Activated CD8-positive, alpha-beta T cell treated with anti-CD3 and anti-CD28 coated beads, Interleukin-2, amount 10 ng/mL, durations not matched to agents 7 days and 5 days (primary cell): ENCODE measurements at regions not wholly inside any gene's neighbourhood (a gene's known extent, or its start where the extent isn't known, plus 50 kb on each side); places are given as distances from the start of the nearest gene placed in this dataset.

ENCODE experiments used
- ATAC-seq: fragments of 150-1000 bp; cut with Tn5 transposase; one replicate; pipeline ENCODE4 v1.10.0; 2021; ENCODE audit warnings: moderate library complexity
- CTCF ChIA-PET: fragments of 350-600 bp; sonication (Branson Sonifier 250); formaldehyde crosslinking; loops from one replicate; lab custom pipeline; 2021; ENCODE audit warnings: antibody characterized with exemption; lab: Charles Lee
- POLR2A ChIA-PET: fragments of 350-600 bp; sonication (Branson Sonifier 250); formaldehyde crosslinking; loops from one replicate; lab custom pipeline; 2021; ENCODE audit warnings: antibody characterized with exemption; lab: Charles Lee
- DNase-seq: peaks from one replicate; pipeline ENCODE4 v3.0.0-alpha.2; 2020
- H3K27ac Mint-ChIP-seq: one replicate; pipeline ENCODE4 v1.8.0; 2021; ENCODE audit warnings: mild to moderate bottlenecking, mixed read lengths
- H3K27me3 Mint-ChIP-seq: one replicate; pipeline ENCODE4 v1.8.0; 2021; ENCODE audit warnings: low read depth, mixed read lengths
- H3K36me3 Mint-ChIP-seq: one replicate; pipeline ENCODE4 v1.8.0; 2021; ENCODE audit warnings: low read depth, mixed read lengths
- H3K4me1 Mint-ChIP-seq: one replicate; pipeline ENCODE4 v1.8.0; 2021; ENCODE audit warnings: low read depth, mixed read lengths
- H3K4me3 Mint-ChIP-seq: one replicate; pipeline ENCODE4 v1.8.0; 2021; ENCODE audit warnings: mild to moderate bottlenecking, mixed read lengths
- H3K9me3 Mint-ChIP-seq: one replicate; pipeline ENCODE4 v1.8.0; 2022; ENCODE audit warnings: mixed read lengths; ENCODE audit not compliant: insufficient read depth

DNA sequence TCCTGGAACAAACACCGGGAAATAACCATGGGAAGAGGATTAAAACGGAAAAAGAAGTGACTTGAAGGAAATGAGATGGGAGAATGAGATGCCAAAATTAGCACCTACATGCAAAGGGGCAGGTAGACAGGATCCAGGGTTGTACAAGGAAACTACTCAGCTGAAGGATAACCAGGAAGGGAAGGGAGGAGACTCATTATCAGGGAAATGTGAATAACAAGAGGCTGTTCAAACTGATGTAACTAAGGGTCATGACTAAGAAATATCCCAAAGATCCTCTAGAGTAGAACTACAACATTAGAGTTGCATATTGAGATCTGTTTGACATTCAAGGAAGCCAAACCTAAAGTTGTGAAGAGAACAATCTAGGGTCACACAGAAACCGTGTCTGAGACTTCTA, 166.2 kb upstream of the SP8 start:
- DNase-seq (no peak), ATAC-seq (no peak)
- Mint-ChIP-seq H3K4me3 (no peak overlapping the region), H3K9me3 (no peaks in the 10 kb centered on the region), H3K4me1 (no peaks in the 10 kb centered on the region), H3K27me3 (no peaks in the 10 kb centered on the region), H3K27ac (no peak overlapping the region), H3K36me3 (no peaks in the 10 kb centered on the region)
- CTCF ChIA-PET: no interaction called here
- POLR2A ChIA-PET: no interaction called here

- Mint-ChIP-seq H3K4me1 (no peaks in the 10 kb centered on the region), H3K27ac (no peak overlapping the region), H3K36me3 (no peaks in the 10 kb centered on the region), H3K9me3 (no peaks in the 10 kb centered on the region), H3K27me3 (no peaks in the 10 kb centered on the region), H3K4me3 (no peak overlapping the region)
- ATAC-seq (no peak), DNase-seq (no peak)
- CTCF ChIA-PET: no interaction called here
- POLR2A ChIA-PET: no interaction called here
Measured at GRCh38 chr7:20954711-20955619, 168.3 kb upstream of the SP8 start.

GRCh38 chr7:20958572-20958971, 171.9 kb upstream of the SP8 start:
- Mint-ChIP-seq H3K36me3 (no peaks in the 10 kb centered on the region), H3K4me1 (no peaks in the 10 kb centered on the region), H3K27me3 (no peaks in the 10 kb centered on the region), H3K27ac (no peak overlapping the region), H3K9me3 (no peaks in the 10 kb centered on the region), H3K4me3 (no peak overlapping the region)
- ChIA-PET POLR2A (no interaction called here), CTCF (no interaction called here)
- ATAC-seq (no peak), DNase-seq (no peak)

DNA sequence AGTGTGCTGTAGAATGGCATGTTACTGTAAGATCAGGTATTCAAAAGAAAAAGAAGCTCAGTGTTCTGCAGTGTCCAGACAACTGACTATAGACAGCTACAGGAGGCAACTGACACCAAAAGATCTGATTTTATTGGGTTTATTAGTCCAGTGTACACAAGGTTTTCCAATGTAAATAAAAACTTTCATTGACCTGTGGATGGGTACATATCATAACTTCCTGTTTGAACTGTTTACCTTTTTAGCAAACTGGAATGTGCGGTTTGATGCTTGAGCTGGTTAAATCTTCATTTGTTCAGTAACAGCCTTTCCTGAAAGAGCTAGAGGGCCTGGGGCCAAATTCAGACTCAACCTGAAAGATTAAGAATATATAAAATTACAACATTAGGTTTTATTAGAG, 172.6 kb upstream of the SP8 start:
- DNase-seq (no peak), ATAC-seq (no peak)
- POLR2A ChIA-PET: no interaction called here
- Mint-ChIP-seq H3K4me1 (no peaks in the 10 kb centered on the region), H3K9me3 (no peaks in the 10 kb centered on the region), H3K27me3 (no peaks in the 10 kb centered on the region), H3K4me3 (no peak overlapping the region), H3K27ac (no peak overlapping the region), H3K36me3 (no peaks in the 10 kb centered on the region)
- CTCF ChIA-PET: interaction anchor here (0.9 kb wide), 1 partner anchor 27 kb away, joined by 3 read pairs; no protein-coding TSS in a partner anchor

DNA sequence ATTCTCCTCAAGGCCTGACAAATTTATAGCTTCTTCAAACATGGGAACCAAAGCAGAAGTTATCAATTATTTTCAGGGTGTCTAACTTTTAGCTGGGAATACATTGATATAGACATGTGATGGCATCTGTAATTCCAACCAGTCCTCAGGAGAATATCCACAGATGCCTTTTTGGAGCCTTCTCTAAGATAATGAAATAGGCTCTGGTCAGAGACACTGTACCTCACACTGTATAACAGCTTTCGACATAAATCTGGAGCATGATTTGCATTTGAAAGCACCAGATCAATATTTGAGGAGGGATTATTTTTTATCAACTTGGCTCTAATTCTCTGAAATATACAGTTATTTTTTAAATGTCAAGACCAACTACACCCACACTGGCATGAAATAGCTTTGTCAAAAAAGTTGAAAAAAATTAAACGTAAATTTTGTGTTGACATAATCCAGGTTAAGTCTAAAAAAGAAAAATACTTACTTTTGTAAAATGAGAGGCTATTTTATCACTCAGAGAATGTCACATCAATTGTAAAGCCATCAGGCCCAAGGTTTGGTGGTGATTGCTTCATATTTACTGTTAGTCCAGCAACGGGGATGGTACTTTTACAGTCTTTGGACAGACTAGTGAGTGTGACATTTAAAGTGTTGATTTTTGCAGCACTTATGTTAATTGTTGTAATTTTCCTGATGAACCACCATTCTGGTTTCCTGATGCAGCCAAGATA, 177.0 kb upstream of the SP8 start:
- Mint-ChIP-seq H3K9me3 (no peaks in the 10 kb centered on the region), H3K27ac (no peak overlapping the region), H3K4me1 (no peaks in the 10 kb centered on the region), H3K4me3 (no peak overlapping the region), H3K36me3 (no peaks in the 10 kb centered on the region), H3K27me3 (no peaks in the 10 kb centered on the region)
- DNase-seq (no peak), ATAC-seq (no peak)
- CTCF ChIA-PET: no interaction called here
- POLR2A ChIA-PET: no interaction called here

DNA sequence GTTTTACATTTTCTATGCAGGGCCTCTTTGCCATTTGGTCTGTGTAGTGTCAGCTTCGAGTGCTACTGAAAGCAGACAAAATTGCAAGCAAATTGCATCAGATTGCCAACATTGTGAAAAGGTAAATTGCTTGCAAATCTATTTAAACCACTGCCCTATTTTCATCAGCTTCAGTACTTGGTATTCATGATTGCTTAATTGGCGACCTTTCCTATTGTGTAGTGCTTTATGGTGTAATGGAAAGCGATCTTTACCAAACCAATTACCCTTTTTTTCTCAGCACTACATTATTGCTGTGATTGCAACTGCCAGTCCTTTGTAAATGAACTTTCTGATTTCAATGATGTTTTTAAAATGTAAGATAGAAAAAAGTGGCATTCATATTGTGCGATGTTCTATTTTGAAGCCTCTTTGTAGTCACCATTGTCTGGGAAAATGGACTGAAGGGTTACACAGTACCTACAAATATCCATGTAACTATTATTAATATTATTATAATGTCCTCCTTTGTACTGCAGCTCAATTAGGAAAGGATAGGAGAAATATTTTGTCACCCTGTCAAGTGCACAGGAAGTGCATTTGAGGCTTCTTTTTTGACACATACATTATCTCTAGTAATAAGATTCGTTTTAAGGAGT, 177.7 kb upstream of the SP8 start:
- no peaks in the 10 kb centered on the region for H3K36me3 Mint-ChIP-seq
- no peaks in the 10 kb centered on the region for H3K9me3 Mint-ChIP-seq
- H3K27me3 Mint-ChIP-seq: no peaks in the 10 kb centered on the region
- H3K4me1 Mint-ChIP-seq: no peaks in the 10 kb centered on the region
- ATAC-seq: no peak
- POLR2A ChIA-PET: no interaction called here
- no peak for DNase-seq
- CTCF ChIA-PET: no interaction called here
- H3K4me3 Mint-ChIP-seq: no peak overlapping the region
- H3K27ac Mint-ChIP-seq: no peak overlapping the region

GRCh38 chr7:20971219-20971618, 184.5 kb upstream of the SP8 start:
- DNase-seq (no peak), ATAC-seq (no peak)
- Mint-ChIP-seq H3K36me3 (no peaks in the 10 kb centered on the region), H3K9me3 (no peaks in the 10 kb centered on the region), H3K4me1 (no peaks in the 10 kb centered on the region), H3K4me3 (no peak overlapping the region), H3K27ac (no peak overlapping the region), H3K27me3 (no peaks in the 10 kb centered on the region)
- POLR2A ChIA-PET: no interaction called here
- CTCF ChIA-PET: no interaction called here

DNA sequence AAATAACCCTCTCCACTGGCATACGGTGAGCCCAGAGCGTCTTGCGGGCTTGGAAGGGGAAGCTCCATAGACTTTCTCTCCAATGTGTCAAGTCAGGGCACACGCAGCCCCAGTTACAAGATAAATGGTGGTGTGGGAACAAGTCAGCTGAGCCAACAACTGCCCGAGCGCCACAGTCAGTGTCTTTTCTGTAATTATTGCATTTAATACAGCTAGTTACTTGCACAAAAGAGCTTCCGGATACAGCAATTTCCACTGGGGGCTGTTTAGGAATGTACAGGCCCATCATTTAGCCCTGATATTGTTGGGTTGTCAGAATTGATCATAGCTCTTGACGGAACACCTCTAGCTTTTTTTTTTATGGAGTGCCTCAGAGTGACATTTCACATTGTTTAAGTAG, 193.5 kb upstream of the SP8 start:
- Mint-ChIP-seq H3K9me3 (no peaks in the 10 kb centered on the region), H3K4me1 (no peaks in the 10 kb centered on the region), H3K4me3 (no peak overlapping the region), H3K36me3 (no peaks in the 10 kb centered on the region), H3K27me3 (no peaks in the 10 kb centered on the region), H3K27ac (no peak overlapping the region)
- DNase-seq: no peak
- CTCF ChIA-PET: no interaction called here
- ATAC-seq: no peak
- POLR2A ChIA-PET: no interaction called here

GRCh38 chr7:20980668-20981264, 194.1 kb upstream of the SP8 start:
- POLR2A ChIA-PET: no interaction called here
- Mint-ChIP-seq H3K9me3 (no peaks in the 10 kb centered on the region), H3K27ac (no peak overlapping the region)

DNA sequence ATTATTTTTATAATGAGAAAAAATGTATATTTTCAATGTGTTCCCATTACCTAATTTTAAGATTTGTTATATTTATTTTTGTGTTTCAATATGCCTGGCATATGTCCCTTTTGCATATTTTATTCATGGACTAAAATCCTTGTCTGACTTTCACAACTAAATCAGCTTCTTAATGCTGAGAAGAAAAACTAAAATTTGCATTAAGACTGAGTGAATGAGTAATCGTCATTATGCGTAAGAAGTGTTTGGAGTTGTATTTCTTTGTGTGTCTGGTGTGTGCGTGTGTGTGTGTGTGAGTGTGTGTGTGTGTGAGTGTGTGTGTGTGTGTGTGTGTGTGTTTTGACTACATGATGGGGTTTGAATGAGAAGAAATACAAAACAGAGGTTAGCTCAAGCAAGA, 201.7 kb upstream of the SP8 start:
- Mint-ChIP-seq H3K27ac (no peak overlapping the region), H3K4me1 (no peaks in the 10 kb centered on the region), H3K9me3 (no peaks in the 10 kb centered on the region), H3K36me3 (no peaks in the 10 kb centered on the region), H3K4me3 (no peak overlapping the region), H3K27me3 (no peaks in the 10 kb centered on the region)
- ChIA-PET CTCF (no interaction called here), POLR2A (no interaction called here)
- no peak for ATAC-seq
- DNase-seq: no peak

More at GRCh38 chr7:20980668-20981264, 194.1 kb upstream of the SP8 start:
- no peak for DNase-seq
- Mint-ChIP-seq H3K27me3 (no peaks in the 10 kb centered on the region), H3K4me1 (no peaks in the 10 kb centered on the region), H3K36me3 (no peaks in the 10 kb centered on the region), H3K4me3 (no peak overlapping the region)
- ATAC-seq: no peak
- CTCF ChIA-PET: no interaction called here

GRCh38 chr7:20991544-20991943, 204.9 kb upstream of the SP8 start:
- Mint-ChIP-seq H3K27ac (no peak overlapping the region), H3K36me3 (no peaks in the 10 kb centered on the region), H3K4me1 (no peaks in the 10 kb centered on the region), H3K27me3 (no peaks in the 10 kb centered on the region), H3K4me3 (no peak overlapping the region), H3K9me3 (no peaks in the 10 kb centered on the region)
- DNase-seq (no peak), ATAC-seq (no peak)
- CTCF ChIA-PET: no interaction called here
- POLR2A ChIA-PET: no interaction called here

GRCh38 chr7:20993693-20994092, 207.0 kb upstream of the SP8 start:
- DNase-seq: no peak
- ChIA-PET CTCF (no interaction called here), POLR2A (no interaction called here)
- H3K4me3 Mint-ChIP-seq: no peak overlapping the region
- no peaks in the 10 kb centered on the region for H3K27me3 Mint-ChIP-seq
- no peaks in the 10 kb centered on the region for H3K4me1 Mint-ChIP-seq
- no peaks in the 10 kb centered on the region for H3K9me3 Mint-ChIP-seq
- H3K27ac Mint-ChIP-seq: no peak overlapping the region
- H3K36me3 Mint-ChIP-seq: no peaks in the 10 kb centered on the region
- ATAC-seq: no peak
